22Rv1 (cell line): ENCODE measurements at regions not wholly inside any gene's neighbourhood (a gene's known extent, or its start where the extent isn't known, plus 50 kb on each side); places are given as distances from the start of the nearest gene placed in this dataset.
"Not testable (repeated sequence)": the region's sequence is repeated elsewhere in the genome, so short reads cannot be mapped to it uniquely, and the experiment has no call there.

Source experiments
- H3K27ac ChIP-seq: fragments of 450-650 bp; 2 replicates; pipeline ENCODE4 v1.5.1; 2017
- ZFX ChIP-seq: fragments of 450-650 bp; IDR thresholded peaks from 2 replicates; pipeline ENCODE4 v1.6.1; 2017; ENCODE audit warnings: antibody characterized with exemption, borderline replicate concordance
- TF ChIP-seq, protein P1 (sequence below): fragments of 450-650 bp; IDR thresholded peaks from 2 replicates; pipeline ENCODE4 v1.5.1; 2017; ENCODE audit warnings: mild to moderate bottlenecking

DNA sequence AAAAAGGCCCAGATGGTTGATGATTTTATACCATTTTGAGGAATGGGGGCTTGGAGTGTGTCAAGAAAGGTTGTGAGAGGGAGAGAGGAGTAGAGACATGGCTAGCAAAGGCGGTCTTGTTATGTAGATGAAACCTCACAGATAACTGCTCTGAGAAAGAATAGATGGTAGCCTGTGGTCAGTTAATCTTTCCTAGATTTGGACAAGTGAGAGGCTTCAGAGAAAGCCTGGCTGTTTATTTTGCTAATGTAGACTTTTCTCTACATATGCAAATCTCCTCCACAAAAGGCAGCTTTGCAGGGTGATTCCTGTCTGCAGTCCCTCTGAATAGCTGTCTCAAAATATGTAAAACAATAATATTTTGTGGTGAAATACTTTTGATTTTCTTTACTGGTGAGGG, 177.3 kb downstream of the OTOL1 start:
- TF ChIP-seq ZFX, result no peak
- TF ChIP-seq, protein P1, sequence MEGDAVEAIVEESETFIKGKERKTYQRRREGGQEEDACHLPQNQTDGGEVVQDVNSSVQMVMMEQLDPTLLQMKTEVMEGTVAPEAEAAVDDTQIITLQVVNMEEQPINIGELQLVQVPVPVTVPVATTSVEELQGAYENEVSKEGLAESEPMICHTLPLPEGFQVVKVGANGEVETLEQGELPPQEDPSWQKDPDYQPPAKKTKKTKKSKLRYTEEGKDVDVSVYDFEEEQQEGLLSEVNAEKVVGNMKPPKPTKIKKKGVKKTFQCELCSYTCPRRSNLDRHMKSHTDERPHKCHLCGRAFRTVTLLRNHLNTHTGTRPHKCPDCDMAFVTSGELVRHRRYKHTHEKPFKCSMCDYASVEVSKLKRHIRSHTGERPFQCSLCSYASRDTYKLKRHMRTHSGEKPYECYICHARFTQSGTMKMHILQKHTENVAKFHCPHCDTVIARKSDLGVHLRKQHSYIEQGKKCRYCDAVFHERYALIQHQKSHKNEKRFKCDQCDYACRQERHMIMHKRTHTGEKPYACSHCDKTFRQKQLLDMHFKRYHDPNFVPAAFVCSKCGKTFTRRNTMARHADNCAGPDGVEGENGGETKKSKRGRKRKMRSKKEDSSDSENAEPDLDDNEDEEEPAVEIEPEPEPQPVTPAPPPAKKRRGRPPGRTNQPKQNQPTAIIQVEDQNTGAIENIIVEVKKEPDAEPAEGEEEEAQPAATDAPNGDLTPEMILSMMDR, result no peak
- no peak overlapping the region for H3K27ac ChIP-seq

DNA sequence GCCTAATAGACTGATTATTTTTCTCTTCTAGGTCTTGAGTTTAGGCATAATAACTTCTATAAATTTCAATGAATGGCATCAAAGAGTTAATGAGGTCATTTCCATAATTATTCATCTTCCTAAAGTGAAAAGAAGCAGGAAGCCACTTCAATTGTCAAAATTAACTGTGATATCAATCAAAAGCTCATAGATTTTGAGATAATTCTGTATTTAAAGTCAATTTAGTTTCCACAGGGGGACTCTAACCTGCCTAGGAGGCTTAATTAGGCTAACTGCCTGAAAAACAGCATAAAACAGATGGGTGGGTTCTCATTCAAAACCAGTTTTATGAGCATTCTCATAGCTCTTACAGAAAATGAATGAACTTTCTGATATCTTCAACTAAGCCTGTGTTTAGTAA, 177.8 kb downstream of the OTOL1 start:
- TF ChIP-seq, protein P1, result no peak
- TF ChIP-seq ZFX, result no peak
- no peak overlapping the region for H3K27ac ChIP-seq

DNA sequence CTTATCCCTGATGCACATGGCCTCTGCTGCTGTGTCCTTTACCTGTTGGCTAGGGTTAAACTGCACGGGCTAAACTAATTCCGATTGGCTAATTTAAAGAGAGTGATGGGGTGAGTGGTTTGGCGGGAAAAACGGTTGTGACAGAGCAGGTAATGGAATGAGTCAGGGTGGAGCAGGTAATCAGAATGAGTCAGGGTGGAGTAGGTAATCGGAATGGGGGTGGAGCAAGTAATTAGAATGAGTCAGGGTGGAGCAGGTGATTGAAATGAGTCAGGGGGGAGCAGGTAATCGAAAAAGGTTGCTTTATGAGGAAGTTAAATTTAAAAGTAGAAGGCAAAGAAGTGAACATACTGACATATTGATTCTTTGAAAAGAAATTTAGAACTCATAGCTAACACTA, 185.2 kb downstream of the OTOL1 start:
- H3K27ac ChIP-seq, result not testable (repeated sequence)

DNA sequence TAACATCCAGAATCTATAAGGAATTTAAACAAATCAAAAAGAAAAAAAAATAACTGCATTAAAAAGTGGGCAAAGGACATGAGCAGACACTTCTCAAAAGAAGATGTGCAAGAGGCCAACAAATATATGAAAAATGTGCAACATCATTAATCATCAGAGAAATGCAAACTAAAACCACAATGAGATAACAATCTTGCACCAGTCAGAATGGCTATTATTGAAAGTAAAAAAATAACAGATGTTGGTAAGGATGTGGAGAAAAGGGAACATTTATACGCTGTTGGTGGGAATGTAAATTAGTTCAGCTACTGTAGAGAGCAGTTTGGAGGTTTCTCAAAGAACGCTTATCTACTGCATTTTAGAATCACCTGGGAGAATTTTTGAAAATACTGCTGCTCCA, 186.1 kb downstream of the OTOL1 start:
- no peak overlapping the region for H3K27ac ChIP-seq
- TF ChIP-seq, protein P1, result no peak
- no peak for TF ChIP-seq ZFX

DNA sequence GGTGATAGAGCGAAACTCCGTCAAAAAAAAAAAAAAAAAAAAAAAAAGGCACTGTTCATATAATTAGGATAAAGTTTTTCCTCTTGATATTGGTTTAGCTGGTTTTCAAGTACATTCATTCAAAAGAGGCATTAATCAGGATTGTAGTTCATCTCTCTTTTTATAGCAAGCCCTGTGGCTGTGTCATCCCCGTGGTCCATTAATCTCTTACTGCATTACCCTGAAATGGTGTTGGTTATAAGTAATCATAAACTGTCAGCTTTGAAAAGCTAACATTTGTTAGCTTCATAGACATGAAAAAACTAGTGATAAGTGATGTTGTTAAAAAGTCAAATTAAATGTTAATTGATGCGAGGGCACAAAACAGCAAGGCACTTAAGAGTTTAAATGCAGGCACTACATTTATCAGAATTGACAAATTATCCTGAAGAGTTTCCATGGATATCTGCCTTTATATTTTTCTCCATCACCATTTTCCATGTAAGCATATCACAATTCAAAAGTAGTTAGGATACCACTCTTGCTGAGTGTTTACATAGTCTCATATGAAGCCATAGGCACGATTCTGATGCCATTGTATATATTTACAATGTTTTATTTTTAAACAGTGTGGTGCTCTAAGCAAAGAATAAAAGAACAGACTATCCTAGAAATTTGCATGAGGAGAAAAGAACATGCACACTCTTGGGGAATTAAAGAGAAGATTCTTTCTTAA, 193.1 kb downstream of the OTOL1 start:
- TF ChIP-seq ZFX, result no peak
- TF ChIP-seq, protein P1, result no peak
- H3K27ac ChIP-seq, result no peak overlapping the region

DNA sequence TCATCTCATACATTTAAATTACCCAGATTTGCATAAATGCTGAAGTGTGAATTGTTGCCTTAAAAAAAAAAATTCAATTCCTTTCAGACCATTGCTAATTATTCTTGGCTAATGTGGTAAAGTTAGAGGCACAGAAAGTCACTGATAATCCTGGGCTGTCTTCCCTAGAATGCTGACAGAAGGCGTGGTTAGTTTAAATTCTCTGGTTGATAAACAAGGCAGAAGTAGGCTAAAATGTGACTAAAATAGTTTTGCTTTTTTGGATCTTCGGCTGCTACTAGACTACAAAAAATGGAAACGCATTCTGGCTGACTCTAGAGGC, 193.7 kb downstream of the OTOL1 start:
- TF ChIP-seq ZFX, result no peak
- TF ChIP-seq, protein P1, result no peak
- no peak overlapping the region for H3K27ac ChIP-seq

DNA sequence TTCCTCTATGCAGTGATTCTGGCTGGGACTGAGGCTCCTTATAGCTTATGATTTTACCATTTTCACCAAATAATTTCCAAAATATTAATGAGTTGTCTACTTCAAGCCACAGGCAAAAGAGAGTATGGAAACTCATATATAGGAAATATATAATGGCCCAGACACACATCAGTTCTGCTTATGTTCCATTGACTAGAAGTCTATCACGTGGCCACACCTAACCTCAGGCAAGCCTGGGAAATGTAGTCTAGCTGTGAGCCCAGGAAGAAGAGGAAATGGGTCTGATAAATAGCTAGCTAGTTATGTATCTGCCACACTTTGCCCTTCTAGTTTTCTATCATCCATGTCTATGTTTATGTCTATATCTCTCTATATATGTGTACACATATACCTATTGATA, 195.1 kb downstream of the OTOL1 start:
- TF ChIP-seq ZFX, result no peak
- TF ChIP-seq, protein P1, result no peak

More for the DNA sequence above, 195.1 kb downstream of the OTOL1 start:
- H3K27ac ChIP-seq, result no peak overlapping the region
